Sigmoid colon (tissue), 4 donors: ENCODE measurements at regions not wholly inside any gene's neighbourhood (a gene's known extent, or its start where the extent isn't known, plus 50 kb on each side); places are given as distances from the start of the nearest gene placed in this dataset.

Source experiments
- CTCF ChIP-seq, 4 experiments: fragments of 450-650 bp in 3 of 4; fragments of 200-600 bp in 1 of 4; IDR thresholded peaks; one replicate each; pipeline ENCODE4 v1.5.1; 2016 to 2019; ENCODE audit warnings: antibody characterized with exemption in 4 of 4, mild to moderate bottlenecking in 3 of 4, moderate library complexity in 2 of 4
- EP300 ChIP-seq, 4 donors: sonication (generic); formaldehyde crosslinking; IDR thresholded peaks; one replicate each; pipeline ENCODE4 v1.6.1; 2017; ENCODE audit warnings: antibody characterized with exemption in 4 of 4
- POLR2A ChIP-seq, 2 donors: fragments of 450-650 bp; IDR thresholded peaks; one replicate each; pipeline ENCODE4 v1.6.1; 2016; ENCODE audit warnings: antibody characterized with exemption in 2 of 2, mild to moderate bottlenecking in 2 of 2, moderate library complexity in 2 of 2
- POLR2AphosphoS5 ChIP-seq, 4 donors: sonication (generic); formaldehyde crosslinking; IDR thresholded peaks; one replicate each; pipeline ENCODE4 v1.6.1; 2017; ENCODE audit warnings: antibody characterized with exemption in 4 of 4

GRCh38 chr3:1910322-1910721 lies 188.3 kb upstream of the CNTN4 start:
- TF ChIP-seq CTCF (IDR thresholded peaks at IDR 0.05) = no peak
- no peak for TF ChIP-seq EP300 (IDR thresholded peaks at IDR 0.05)
- no peak for TF ChIP-seq POLR2A (IDR thresholded peaks at IDR 0.05)
- TF ChIP-seq POLR2AphosphoS5 (IDR thresholded peaks at IDR 0.05) = no peak
